RWPE2 (cell line): ENCODE measurements at regions not wholly inside any gene's neighbourhood (a gene's known extent, or its start where the extent isn't known, plus 50 kb on each side); places are given as distances from the start of the nearest gene placed in this dataset.

Experiments used
- ATAC-seq: fragments of 200-7000 bp; cut with Tn5 transposase; 3 replicates; pipeline ENCODE4 v1.9.1; 2021; ENCODE audit warnings: low read depth
- DNase-seq: peaks from one replicate; pipeline ENCODE4 v3.0.0-alpha.2; 2020; ENCODE audit warnings: low spot score
- H3K27ac ChIP-seq: fragments of 450-650 bp; 2 replicates; pipeline ENCODE4 v1.5.1; 2017; ENCODE audit warnings: mild to moderate bottlenecking; ENCODE audit not compliant: poor library complexity, severe bottlenecking
- H3K27me3 ChIP-seq: fragments of 250-450 bp; sonication (Bioruptor Pico); 2 replicates; pipeline ENCODE4 v1.5.1; 2021; ENCODE audit warnings: mild to moderate bottlenecking, moderate library complexity; ENCODE audit not compliant: insufficient read depth, poor library complexity, severe bottlenecking
- H3K36me3 ChIP-seq: fragments of 250-450 bp; sonication (Bioruptor Pico); 2 replicates; pipeline ENCODE4 v1.5.1; 2020; ENCODE audit warnings: low read depth, mild to moderate bottlenecking, moderate library complexity
- H3K4me1 ChIP-seq: fragments of 250-450 bp; sonication (Bioruptor Pico); 2 replicates; pipeline ENCODE4 v1.5.1; 2021; ENCODE audit warnings: mild to moderate bottlenecking, moderate library complexity; ENCODE audit not compliant: insufficient read depth, poor library complexity, severe bottlenecking
- H3K4me3 ChIP-seq: fragments of 250-450 bp; sonication (Bioruptor Pico); 2 replicates; pipeline ENCODE4 v1.5.1; 2021; ENCODE audit warnings: mild to moderate bottlenecking, moderate library complexity; ENCODE audit not compliant: severe bottlenecking
- H3K9me3 ChIP-seq: fragments of 250-450 bp; sonication (Bioruptor Pico); 2 replicates; pipeline ENCODE4 v1.5.1; 2021; ENCODE audit warnings: mild to moderate bottlenecking, moderate library complexity; ENCODE audit not compliant: severe bottlenecking
- CTCF ChIP-seq: fragments of 450-650 bp; IDR thresholded peaks from one replicate; pipeline ENCODE4 v1.5.1; 2017; ENCODE audit warnings: mild to moderate bottlenecking, moderate library complexity; ENCODE audit not compliant: poor library complexity, severe bottlenecking

GRCh38 chr16:86697715-86698114 lies 119.4 kb downstream of the FOXL1 start:
- TF ChIP-seq CTCF, result no peak
- Histone ChIP-seq H3K9me3 (no peaks in the 10 kb centered on the region), H3K4me3 (no peak overlapping the region), H3K27ac (no peak overlapping the region), H3K27me3 (no peaks in the 10 kb centered on the region), H3K4me1 (no peaks in the 10 kb centered on the region), H3K36me3 (no peaks in the 10 kb centered on the region)
- ATAC-seq, result no peak
- no peak for DNase-seq

GRCh38 chr16:86700046-86700945 lies 121.9 kb downstream of the FOXL1 start:
- H3K27ac ChIP-seq, result no peak overlapping the region
- DNase-seq (no peak), ATAC-seq (no peak)
- no peaks in the 10 kb centered on the region for H3K9me3 ChIP-seq
- no peaks in the 10 kb centered on the region for H3K4me1 ChIP-seq
- H3K4me3 ChIP-seq, result no peak overlapping the region
- no peaks in the 10 kb centered on the region for H3K36me3 ChIP-seq
- H3K27me3 ChIP-seq, result no peaks in the 10 kb centered on the region
- no peak for TF ChIP-seq CTCF

- Histone ChIP-seq H3K36me3 (no peaks in the 10 kb centered on the region), H3K4me3 (no peak overlapping the region), H3K4me1 (no peaks in the 10 kb centered on the region), H3K27me3 (no peaks in the 10 kb centered on the region), H3K27ac (no peak overlapping the region), H3K9me3 (no peaks in the 10 kb centered on the region)
- no peak for ATAC-seq
- TF ChIP-seq CTCF, result no peak
- DNase-seq, result no peak
Observed at GRCh38 chr16:86701286-86701975, 123.1 kb downstream of the FOXL1 start.

GRCh38 chr16:86702824-86703588 lies 124.7 kb downstream of the FOXL1 start:
- Histone ChIP-seq H3K4me3 (no peak overlapping the region), H3K27me3 (no peaks in the 10 kb centered on the region), H3K4me1 (no peaks in the 10 kb centered on the region), H3K36me3 (no peaks in the 10 kb centered on the region), H3K9me3 (no peaks in the 10 kb centered on the region), H3K27ac (no peak overlapping the region)
- ATAC-seq (no peak), DNase-seq (no peak)
- no peak for TF ChIP-seq CTCF
